Neuronal stem cell (in vitro differentiated cells): ENCODE measurements at regions not wholly inside any gene's neighbourhood (a gene's known extent, or its start where the extent isn't known, plus 50 kb on each side); places are given as distances from the start of the nearest gene placed in this dataset.
A peak's percentile ranks its signal among the peaks of the same experiment; 100 is the strongest.

ENCODE experiments used
- DNase-seq: peaks from one replicate; pipeline ENCODE4 v3.0.0-alpha.2; 2013; ENCODE audit warnings: low spot score
- H2AFZ ChIP-seq: one replicate; pipeline ENCODE4 v1.6.1; 2013; ENCODE audit warnings: mild to moderate bottlenecking, low read length, inconsistent platforms
- H2AK5ac ChIP-seq: 2 replicates; pipeline ENCODE4 v1.6.1; 2013; ENCODE audit warnings: low read depth, mild to moderate bottlenecking, inconsistent platforms, low read length, moderate library complexity, mixed read lengths
- H2BK120ac ChIP-seq: 2 replicates; pipeline ENCODE4 v1.6.1; 2013; ENCODE audit warnings: low read depth, mild to moderate bottlenecking, inconsistent platforms, low read length, moderate library complexity, mixed read lengths
- H2BK12ac ChIP-seq: one replicate; pipeline ENCODE4 v1.6.1; 2013; ENCODE audit warnings: low read length, inconsistent platforms
- H2BK15ac ChIP-seq: 2 replicates; pipeline ENCODE4 v1.6.1; 2013; ENCODE audit warnings: mild to moderate bottlenecking, low read length, inconsistent platforms, mixed read lengths
- H2BK5ac ChIP-seq: one replicate; pipeline ENCODE4 v1.6.1; 2013; ENCODE audit warnings: inconsistent platforms, mild to moderate bottlenecking, low read length, moderate library complexity
- H3K14ac ChIP-seq: one replicate; pipeline ENCODE4 v1.6.1; 2013; ENCODE audit warnings: low read length, inconsistent platforms
- H3K18ac ChIP-seq: 2 replicates; pipeline ENCODE4 v1.6.1; 2013; ENCODE audit warnings: low read length, inconsistent platforms
- H3K23ac ChIP-seq: 2 replicates; pipeline ENCODE4 v1.6.1; 2013; ENCODE audit warnings: low read depth, mild to moderate bottlenecking, mixed read lengths, low read length, inconsistent platforms; ENCODE audit not compliant: poor library complexity
- H3K27ac ChIP-seq: replicated peaks from 3 replicates; pipeline ENCODE4 v1.5.1; 2013; ENCODE audit warnings: low read length, inconsistent platforms
- H3K27me3 ChIP-seq, 3 experiments: 2 replicates each; pipeline ENCODE4 v1.6.1; 2013; ENCODE audit warnings: low read length in 3 of 3, mild to moderate bottlenecking in 2 of 3, inconsistent platforms in 1 of 3, low read depth in 1 of 3, mixed read lengths in 1 of 3, moderate library complexity in 1 of 3; ENCODE audit not compliant: control insufficient read depth in 3 of 3, insufficient read depth in 3 of 3
- H3K36me3 ChIP-seq, 2 donors: replicated peaks in 1 of 2; 2 replicates each; pipeline ENCODE4 v1.6.1; 2013; ENCODE audit warnings: low read length in 2 of 2; ENCODE audit not compliant: control insufficient read depth in 2 of 2, insufficient read depth in 2 of 2
- H3K4ac ChIP-seq: 2 replicates; pipeline ENCODE4 v1.6.1; 2013; ENCODE audit warnings: inconsistent platforms, mild to moderate bottlenecking, low read length, moderate library complexity
- H3K4me1 ChIP-seq, 2 donors: 1 replicate in 1 of 2; 2 replicates in 1 of 2; pipeline ENCODE4 v1.6.1; 2013; ENCODE audit warnings: low read length in 2 of 2, low read depth in 1 of 2; ENCODE audit not compliant: control insufficient read depth in 2 of 2, insufficient read depth in 1 of 2
- H3K4me2 ChIP-seq: one replicate; pipeline ENCODE4 v1.6.1; 2013; ENCODE audit warnings: mild to moderate bottlenecking, low read length, inconsistent platforms; ENCODE audit not compliant: insufficient read depth, poor library complexity, severe bottlenecking
- H3K4me3 ChIP-seq, 2 donors: 2 replicates each; pipeline ENCODE4 v1.5.1; 2013; ENCODE audit warnings: low read length in 2 of 2, mild to moderate bottlenecking in 2 of 2, inconsistent platforms in 1 of 2, moderate library complexity in 1 of 2
- H3K79me1 ChIP-seq: one replicate; pipeline ENCODE4 v1.6.1; 2013; ENCODE audit warnings: low read depth, mild to moderate bottlenecking, inconsistent platforms, low read length, moderate library complexity
- H3K9ac ChIP-seq: one replicate; pipeline ENCODE4 v1.6.1; 2013; ENCODE audit warnings: mild to moderate bottlenecking, low read depth, low read length, inconsistent platforms; ENCODE audit not compliant: poor library complexity
- H3K9me3 ChIP-seq, 2 donors: replicated peaks in 1 of 2; 2 replicates each; pipeline versions ENCODE3 to v1.6.1; 2013; ENCODE audit warnings: low read length in 2 of 2, mild to moderate bottlenecking in 2 of 2, inconsistent platforms in 1 of 2, low read depth in 1 of 2, mixed read lengths in 1 of 2, moderate library complexity in 1 of 2; ENCODE audit not compliant: control insufficient read depth in 2 of 2, insufficient read depth in 1 of 2
- H4K8ac ChIP-seq: one replicate; pipeline ENCODE4 v1.6.1; 2013; ENCODE audit warnings: low read depth, mild to moderate bottlenecking, inconsistent platforms, low read length, moderate library complexity
- H4K91ac ChIP-seq: one replicate; pipeline ENCODE4 v1.6.1; 2013; ENCODE audit warnings: low read length, low read depth, mild to moderate bottlenecking, inconsistent platforms; ENCODE audit not compliant: poor library complexity
- WGBS, 2 donors: extraction: QIAGEN DNeasy Blood & Tissue Kit; methylation state at CpG; one replicate each; pipeline ENCODE4 v1.1.7; 2013; ENCODE audit warnings: missing lambda C conversion rate in 2 of 2, mixed read lengths in 1 of 2; ENCODE audit not compliant: insufficient read length in 2 of 2, insufficient replicate concordance in 1 of 2; ENCODE audit errors: extremely low coverage in 2 of 2; 5-methylcytosine and 5-hydroxymethylcytosine counted together

DNA sequence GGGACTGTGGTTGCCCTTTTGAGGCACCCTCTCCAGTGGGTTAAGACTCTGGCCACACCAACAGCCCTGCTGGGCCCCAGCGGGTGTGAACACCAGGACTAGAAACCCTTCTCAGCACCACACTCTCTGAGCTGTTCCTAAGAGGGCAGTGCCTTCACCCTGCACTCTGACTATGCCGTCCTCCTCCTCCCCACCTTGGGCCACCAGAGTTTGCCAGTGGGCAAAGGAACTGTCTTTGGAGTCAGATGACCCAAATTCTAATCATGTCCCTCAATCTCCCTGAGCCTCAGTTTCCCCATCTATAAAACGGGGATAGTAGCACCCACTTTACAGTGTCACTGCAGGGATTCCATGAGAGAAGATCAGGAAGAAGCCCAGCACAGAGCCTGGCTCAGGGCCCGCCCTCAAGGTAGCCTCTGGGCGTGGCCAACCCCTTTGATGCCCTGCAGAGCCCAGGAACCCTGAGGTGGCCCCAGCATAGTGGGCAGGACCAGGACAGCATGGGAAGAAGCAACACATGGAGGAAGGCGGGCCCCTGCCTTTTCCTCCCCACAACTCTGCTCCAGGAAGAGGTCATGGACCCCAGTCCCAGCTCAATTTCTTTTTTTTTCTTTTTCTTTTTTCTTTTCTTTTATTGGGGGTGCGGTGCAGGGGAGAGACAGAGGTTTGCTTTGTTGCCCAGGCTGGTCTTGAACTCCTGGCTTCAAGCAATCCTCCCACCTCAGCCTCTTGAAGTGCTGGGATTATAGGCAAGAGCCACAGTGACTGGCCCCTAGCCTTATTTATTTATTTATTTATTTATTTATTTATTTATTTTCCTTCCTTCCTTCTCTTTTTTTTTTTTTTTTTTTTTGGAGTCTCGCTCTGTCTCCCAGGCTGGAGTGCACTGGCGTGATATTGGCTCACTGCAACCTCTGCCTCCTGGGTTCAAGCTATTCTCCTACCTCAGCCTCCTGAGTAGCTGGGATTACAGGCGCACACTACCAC is 115.7 kb upstream of the LINGO1 start:
- H2BK5ac ChIP-seq = no peak overlapping the region
- H3K27ac ChIP-seq = no peak overlapping the region

DNA sequence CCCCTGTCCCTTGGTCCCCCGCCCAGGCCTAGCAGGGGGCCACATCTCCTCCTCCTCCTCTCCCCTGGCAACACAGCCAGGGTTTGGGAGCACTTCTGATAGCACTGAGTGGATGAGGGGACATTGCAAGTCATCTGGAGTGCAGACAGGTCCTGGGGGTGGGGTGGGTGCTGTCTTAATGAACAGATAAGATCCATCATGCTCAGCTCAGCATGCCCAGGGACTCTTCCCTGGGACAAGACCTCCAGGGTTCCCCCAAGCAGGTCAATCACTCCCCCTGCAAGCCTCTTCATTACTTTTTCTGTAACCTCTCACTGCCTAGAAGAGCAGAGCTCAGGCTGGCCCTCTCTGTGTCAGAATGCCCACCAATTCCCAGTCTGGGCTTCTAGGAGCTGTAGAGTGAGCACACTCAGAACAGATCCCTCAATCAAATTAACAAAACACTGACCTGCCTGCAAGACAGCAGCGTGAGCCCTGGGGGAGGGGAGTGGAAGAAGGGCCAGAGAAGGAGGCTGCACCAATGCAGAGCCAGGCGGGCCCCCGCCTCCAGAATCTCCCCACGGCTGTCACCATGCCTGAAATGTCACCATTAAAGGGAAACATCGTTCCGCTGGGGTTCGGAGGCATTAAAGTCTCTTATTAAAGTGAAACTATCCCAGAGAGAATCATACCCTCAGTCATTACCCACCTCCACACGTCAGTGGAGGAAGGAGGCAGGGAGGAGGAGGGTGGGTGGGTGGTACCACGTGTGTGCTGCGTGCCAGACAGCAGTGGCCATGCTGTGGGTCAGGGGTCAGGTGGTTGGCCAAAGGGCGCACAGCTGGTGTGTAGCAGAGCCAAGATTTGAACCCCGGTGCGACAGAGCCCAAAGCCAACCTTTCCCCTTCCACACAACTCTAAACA is 114.7 kb upstream of the LINGO1 start:
- H3K4me1 ChIP-seq = peaks cover 0 to 11% of the 10 kb centered on the region in 2 donors
- no peak overlapping the region for H2BK5ac ChIP-seq
- no peak overlapping the region for H4K91ac ChIP-seq
- peaks cover 0 to 17% (median 3%) of the 10 kb centered on the region in 3 experiments for H3K27me3 ChIP-seq
- H2AFZ ChIP-seq = no peak overlapping the region
- no peak overlapping the region for H4K8ac ChIP-seq
- H3K18ac ChIP-seq = peak overlapping the region; percentile 71
- no peaks in the 10 kb centered on the region for H3K9me3 ChIP-seq
- no peaks in the 10 kb centered on the region for H3K36me3 ChIP-seq
- H3K23ac ChIP-seq = no peak overlapping the region
- peak overlapping the region; percentile 36 for H3K9ac ChIP-seq
- peak overlapping the region; percentile 97 for H3K14ac ChIP-seq
- DNase-seq = no peak
- H2BK15ac ChIP-seq = peak overlapping the region; percentile 65
- WGBS, 2 donors = no CpG with 5 or more reads among the region's 14 CpGs
- H3K4me2 ChIP-seq = peak overlapping the region; percentile 3
- H2AK5ac ChIP-seq = peak overlapping the region; percentile 51
- no peak overlapping the region for H2BK120ac ChIP-seq
- H3K27ac ChIP-seq = no peak overlapping the region
- no peak overlapping the region for H3K4ac ChIP-seq
- H2BK12ac ChIP-seq = no peak overlapping the region
- no peak overlapping the region for H3K4me3 ChIP-seq
- H3K79me1 ChIP-seq = peaks cover 1% of the 10 kb centered on the region

More for the DNA sequence above, 115.7 kb upstream of the LINGO1 start:
- Histone ChIP-seq H2BK15ac (no peak overlapping the region), H4K91ac (no peak overlapping the region), H3K4ac (no peak overlapping the region), H3K79me1 (peaks cover 1% of the 10 kb centered on the region), H3K4me1 (peaks cover 0 to 11% of the 10 kb centered on the region in 2 donors), H3K18ac (no peak overlapping the region), H2AK5ac (no peak overlapping the region), H3K27me3 (peaks cover 0 to 13% (median 0%) of the 10 kb centered on the region in 3 experiments), H2BK120ac (no peak overlapping the region), H3K23ac (no peak overlapping the region), H3K14ac (no peak overlapping the region), H3K4me3 (no peak overlapping the region), H4K8ac (no peak overlapping the region), H2BK12ac (no peak overlapping the region), H3K9ac (no peak overlapping the region), H3K9me3 (no peaks in the 10 kb centered on the region), H2AFZ (no peak overlapping the region), H3K36me3 (no peaks in the 10 kb centered on the region), H3K4me2 (no peak overlapping the region)
- no peak for DNase-seq
- WGBS, 2 donors = no CpG with 5 or more reads among the region's 10 CpGs

DNA sequence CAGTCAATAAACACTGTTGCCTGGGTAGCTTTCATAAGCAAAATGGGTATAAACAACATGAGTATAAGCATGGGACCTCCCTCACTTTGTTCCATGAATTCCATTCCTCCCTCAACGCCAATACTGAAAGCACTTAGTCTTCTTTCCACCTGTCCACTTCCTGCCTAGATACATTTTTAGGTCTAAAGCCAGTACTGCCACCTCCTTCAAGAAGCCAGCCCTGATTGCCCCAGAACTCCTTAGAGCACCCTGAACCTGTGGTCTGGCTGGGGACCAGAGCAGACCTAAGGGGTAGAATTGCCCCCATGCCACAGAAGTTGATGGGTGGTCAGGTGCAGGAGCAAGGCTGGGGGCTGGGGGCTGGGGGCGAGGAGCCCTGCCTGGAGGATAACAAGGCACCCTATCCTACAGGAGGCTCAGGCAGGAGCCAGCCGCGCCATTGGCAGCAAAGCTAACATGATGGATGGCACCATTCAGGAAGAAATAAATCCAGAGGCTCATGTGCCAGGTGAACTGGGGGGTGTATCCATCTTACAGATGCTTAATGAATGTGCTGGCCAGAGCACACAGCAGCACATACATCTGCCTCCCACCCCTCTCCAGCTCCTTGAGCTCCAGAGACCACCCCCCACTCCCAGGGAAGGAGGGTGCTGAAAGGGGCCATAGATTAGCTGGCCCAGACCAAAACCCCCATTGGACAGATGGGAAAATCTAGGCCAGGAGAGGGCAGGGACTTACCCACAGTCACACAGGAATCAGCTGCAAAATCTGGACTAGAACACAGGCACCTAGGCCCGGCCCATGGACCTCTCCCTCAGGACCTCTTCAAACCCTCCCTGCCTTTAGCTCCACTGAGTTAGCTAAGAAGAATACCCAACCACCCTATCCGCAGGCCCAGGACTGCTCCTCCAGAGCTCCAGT is 113.8 kb upstream of the LINGO1 start:
- H3K27me3 ChIP-seq = peaks cover 0 to 25% (median 3%) of the 10 kb centered on the region in 3 experiments

More for the DNA sequence above, 113.8 kb upstream of the LINGO1 start:
- peak overlapping the region; percentile 97 for H3K14ac ChIP-seq
- peaks cover 1% of the 10 kb centered on the region for H3K79me1 ChIP-seq
- H3K36me3 ChIP-seq = no peaks in the 10 kb centered on the region
- H3K4me3 ChIP-seq = no peak overlapping the region
- peak overlapping the region; percentile 65 for H2BK15ac ChIP-seq
- no peaks in the 10 kb centered on the region for H3K9me3 ChIP-seq
- no CpG with 5 or more reads among the region's 6 CpGs for WGBS, 2 donors
- no peak overlapping the region for H3K27ac ChIP-seq
- H2BK120ac ChIP-seq = no peak overlapping the region
- peak overlapping the region; percentile 51 for H2AK5ac ChIP-seq
- H3K4ac ChIP-seq = no peak overlapping the region
- H3K4me2 ChIP-seq = peak overlapping the region; percentile 3
- no peak overlapping the region for H4K91ac ChIP-seq
- no peak for DNase-seq
- no peak overlapping the region for H3K9ac ChIP-seq
- peak overlapping the region; percentile 25 for H2BK12ac ChIP-seq
- H2BK5ac ChIP-seq = no peak overlapping the region
- peaks cover 0 to 10% of the 10 kb centered on the region in 2 donors for H3K4me1 ChIP-seq
- H3K18ac ChIP-seq = peak overlapping the region; percentile 71
- H2AFZ ChIP-seq = no peak overlapping the region
- no peak overlapping the region for H3K23ac ChIP-seq
- H4K8ac ChIP-seq = peak overlapping the region; percentile 23
